GM18511 (cell line): ENCODE measurements at regions not wholly inside any gene's neighbourhood (a gene's known extent, or its start where the extent isn't known, plus 50 kb on each side); places are given as distances from the start of the nearest gene placed in this dataset.

Source experiments
- ATAC-seq: cut with Tn5 transposase; IDR thresholded peaks from one replicate; pipeline ENCODE4 v1.9.1; 2021; ENCODE audit warnings: mild to moderate bottlenecking, moderate library complexity; ENCODE audit not compliant: unreplicated experiment

DNA sequence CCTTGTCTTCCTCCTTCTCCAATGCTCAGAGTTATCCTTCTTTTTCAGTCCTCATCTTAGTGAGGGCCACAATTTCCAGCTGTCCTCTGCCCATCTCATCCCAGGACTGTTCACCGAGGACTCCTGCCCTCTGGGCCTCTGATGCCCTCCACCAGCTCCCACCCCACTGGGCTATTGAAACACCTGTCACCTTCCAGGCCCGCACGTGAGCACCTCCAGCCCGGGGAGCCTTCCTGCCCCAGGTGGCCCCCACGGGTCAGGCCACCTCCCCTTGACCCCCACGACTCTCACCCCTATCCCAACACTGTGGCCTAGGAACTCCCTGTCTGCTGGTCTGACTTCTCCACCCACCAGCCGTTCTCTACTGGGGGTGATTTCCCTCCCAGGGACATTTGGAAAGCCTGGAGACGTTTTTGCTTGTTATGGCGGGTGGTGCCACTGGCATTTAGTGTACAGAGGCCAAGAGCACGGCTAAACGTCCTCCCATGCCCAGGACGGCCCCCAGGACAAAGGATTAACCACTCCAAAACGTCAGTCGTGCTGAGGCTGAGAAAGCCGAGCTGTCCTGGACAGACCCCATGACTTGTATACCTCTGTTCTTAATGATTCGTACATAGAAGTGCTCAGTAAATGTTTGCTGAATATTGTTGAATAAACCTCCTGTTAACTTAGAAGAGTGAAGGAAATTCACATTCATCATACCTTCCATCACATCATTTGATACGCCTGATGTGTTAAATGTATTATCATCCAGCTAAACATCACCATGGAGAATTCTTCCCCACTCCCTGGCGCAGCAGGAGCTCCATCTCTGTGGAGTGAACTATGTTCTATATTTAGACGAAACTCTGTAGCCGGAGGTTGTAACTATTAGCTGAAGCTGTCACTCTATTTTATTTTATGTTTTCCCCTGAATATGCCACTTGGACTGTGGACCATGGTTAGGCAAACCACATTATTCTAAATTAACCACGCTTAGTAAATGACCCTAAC lies 270.1 kb upstream of the SHH start:
- no peak for ATAC-seq

GRCh38 chr7:156080596-156080995 lies 268.3 kb upstream of the SHH start:
- no peak for ATAC-seq

- ATAC-seq, result no peak
Observed at GRCh38 chr7:156080046-156080445, 267.8 kb upstream of the SHH start.

- no peak for ATAC-seq
Observed at GRCh38 chr7:156079156-156079555, 266.9 kb upstream of the SHH start.

- no peak for ATAC-seq
Observed at GRCh38 chr7:156074982-156075615, 262.8 kb upstream of the SHH start.

GRCh38 chr7:156074084-156074483 lies 261.8 kb upstream of the SHH start:
- ATAC-seq, result no peak

- ATAC-seq, result no peak
Observed at GRCh38 chr7:156073366-156074052, 261.2 kb upstream of the SHH start.

- ATAC-seq, result no peak
Observed at GRCh38 chr7:156071612-156072011, 259.3 kb upstream of the SHH start.

GRCh38 chr7:156069891-156070290 lies 257.6 kb upstream of the SHH start:
- ATAC-seq, result no peak

- no peak for ATAC-seq
Observed at GRCh38 chr7:156067156-156067555, 254.9 kb upstream of the SHH start.

DNA sequence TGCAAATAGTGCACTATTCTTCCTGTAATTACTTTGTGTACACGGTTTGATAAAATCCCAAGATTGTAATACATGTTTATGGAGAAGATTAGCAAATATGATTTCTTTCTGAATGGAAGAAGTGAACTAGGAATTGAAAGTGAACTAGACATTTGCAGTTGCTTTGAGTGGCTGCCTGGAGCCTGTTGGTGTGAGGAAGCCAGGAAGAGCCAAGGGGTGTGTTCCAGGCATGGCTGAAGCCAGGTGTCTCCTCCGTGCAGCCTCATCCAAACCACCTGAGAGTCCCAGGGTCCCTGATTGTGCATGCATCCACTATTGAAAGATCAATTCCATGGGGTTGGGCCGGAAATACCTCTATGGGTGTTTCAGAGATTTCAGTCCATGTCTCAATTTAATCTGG lies 253.1 kb upstream of the SHH start:
- ATAC-seq, result no peak

DNA sequence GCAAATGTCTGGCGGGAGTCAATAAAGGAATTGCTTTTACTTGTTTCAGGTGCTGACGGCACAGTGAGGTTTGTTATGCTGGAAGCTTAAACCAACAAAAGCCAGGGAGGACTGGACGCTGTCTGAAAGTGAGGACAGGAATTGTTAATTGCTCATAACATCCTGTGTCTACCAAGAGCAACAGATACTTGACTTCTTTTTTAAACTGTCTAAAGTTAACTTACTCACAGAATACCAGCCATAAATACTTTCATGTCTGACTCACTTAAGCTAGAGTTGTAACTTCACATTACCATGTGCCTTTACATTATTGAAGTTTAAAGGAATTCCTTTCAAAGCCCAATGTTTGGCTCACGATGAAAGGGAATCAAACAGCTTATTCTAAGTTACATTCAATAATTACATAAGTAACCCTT lies 252.7 kb upstream of the SHH start:
- no peak for ATAC-seq

DNA sequence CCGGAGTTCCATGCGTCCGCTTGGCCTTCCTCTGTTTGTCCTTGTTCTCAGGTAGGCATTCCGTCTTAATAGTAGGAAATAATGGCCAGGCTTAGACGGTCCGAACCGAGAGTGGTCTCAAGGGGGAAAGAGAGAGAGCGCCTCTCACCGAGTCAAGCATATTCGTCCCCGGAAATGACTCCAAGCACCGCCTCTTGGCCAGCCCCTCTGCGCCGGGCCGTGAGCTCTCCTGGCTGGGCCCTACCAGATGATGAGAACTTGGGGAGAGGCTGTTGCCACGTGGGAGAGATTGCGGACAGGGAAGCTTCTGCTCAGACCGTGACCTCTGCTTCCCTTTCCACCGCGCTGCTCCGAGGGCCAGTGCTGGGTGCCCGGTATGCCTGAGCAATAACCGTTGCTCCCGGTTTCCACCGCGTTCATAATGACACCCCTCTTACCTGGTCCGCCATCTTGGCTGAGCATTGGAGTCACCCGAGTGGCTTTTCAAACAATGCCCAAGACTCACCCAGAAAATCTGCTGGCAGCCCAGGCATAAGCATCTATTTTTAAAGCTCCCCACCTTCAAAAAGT lies 251.1 kb upstream of the SHH start:
- ATAC-seq, result no peak

- no peak for ATAC-seq
Observed at GRCh38 chr7:156062286-156062685, 250.0 kb upstream of the SHH start.

GRCh38 chr7:156061689-156062255 lies 249.5 kb upstream of the SHH start:
- ATAC-seq, result no peak

DNA sequence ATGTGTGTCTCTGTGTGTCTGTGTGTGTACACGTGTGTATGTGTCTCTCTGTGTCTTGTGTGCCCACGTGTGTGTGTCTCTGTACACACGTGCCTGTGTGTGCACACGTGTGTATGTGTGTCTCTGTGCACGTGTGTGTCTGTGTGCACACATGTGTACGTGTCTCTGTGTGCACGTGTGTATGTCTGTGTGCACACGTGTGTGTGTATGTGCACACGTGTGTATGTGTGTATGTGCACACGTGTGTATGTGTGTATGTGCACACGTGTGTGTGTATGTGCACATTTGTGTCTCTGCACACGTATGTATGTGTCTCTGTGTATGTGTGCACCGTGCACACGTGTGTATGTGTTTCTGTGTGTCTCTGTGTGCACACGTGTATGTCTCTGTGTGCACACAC lies 248.7 kb upstream of the SHH start:
- no peak for ATAC-seq

DNA sequence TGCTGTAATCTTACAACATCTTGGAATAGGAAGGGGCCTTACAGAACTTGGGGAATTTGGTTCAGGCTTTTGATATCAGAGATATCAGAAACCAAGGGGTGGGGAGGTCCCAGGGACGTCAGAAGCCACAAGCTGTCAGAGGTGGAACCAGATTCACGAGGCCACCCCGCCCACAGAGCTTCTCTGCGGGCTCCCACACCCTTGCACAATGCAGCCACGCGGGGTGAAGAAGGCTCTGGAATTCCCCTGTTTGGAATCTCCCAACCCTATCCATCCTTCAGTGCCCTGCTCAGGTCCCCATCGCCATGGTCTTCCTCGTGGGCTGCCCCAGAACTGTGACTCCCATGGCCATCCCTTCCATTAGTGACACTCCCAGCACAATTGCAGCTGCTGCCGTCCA lies 247.1 kb upstream of the SHH start:
- ATAC-seq, result no peak

DNA sequence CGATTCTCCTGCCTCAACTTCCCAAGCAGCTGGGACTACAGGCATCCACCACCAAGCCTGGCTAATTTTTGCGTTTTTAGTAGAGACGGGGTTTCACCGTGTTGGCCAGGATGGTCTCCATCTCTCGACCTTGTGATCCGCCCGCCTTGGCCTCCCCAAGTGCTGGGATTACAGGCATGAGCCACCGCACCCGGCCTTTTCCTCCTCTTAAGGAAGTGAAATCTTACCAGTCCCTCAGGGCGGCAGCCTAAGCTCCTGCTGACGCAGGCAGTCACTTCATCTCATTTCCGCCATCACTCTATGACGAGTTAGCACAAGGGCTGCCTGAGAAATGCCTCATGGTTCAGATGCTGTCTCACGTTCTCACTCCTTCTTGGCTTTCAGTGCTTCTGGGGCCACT lies 246.0 kb upstream of the SHH start:
- ATAC-seq, result no peak

GRCh38 chr7:156056534-156056933 lies 244.3 kb upstream of the SHH start:
- ATAC-seq, result no peak

- ATAC-seq, result no peak
Observed at GRCh38 chr7:156055206-156055822, 243.1 kb upstream of the SHH start.

GRCh38 chr7:156051884-156052283 lies 239.6 kb upstream of the SHH start:
- ATAC-seq, result no peak
